CD4-positive, alpha-beta memory T cell (primary cell): ENCODE measurements at regions not wholly inside any gene's neighbourhood (a gene's known extent, or its start where the extent isn't known, plus 50 kb on each side); places are given as distances from the start of the nearest gene placed in this dataset.

Experiments used
- CTCF ChIA-PET: fragments of 350-600 bp; sonication (Branson Sonifier 250); formaldehyde crosslinking; loops from one replicate; lab custom pipeline; 2021; ENCODE audit warnings: inconsistent platforms; ENCODE audit not compliant: partially characterized antibody; lab: Charles Lee
- POLR2A ChIA-PET: fragments of 350-600 bp; sonication (Branson Sonifier 250); formaldehyde crosslinking; loops from one replicate; lab custom pipeline; 2021; ENCODE audit not compliant: partially characterized antibody; lab: Charles Lee
- DNase-seq, 5 donors: peaks; one replicate each; pipeline versions ENCODE4 v3.0.0 to v3.0.0-alpha.2; 2020 to 2022; ENCODE audit warnings: mixed read lengths in 1 of 5
- H3K27ac ChIP-seq: one replicate; pipeline ENCODE4 v1.7.0; 2013; ENCODE audit warnings: low read depth, low read length
- H3K27me3 ChIP-seq: 2 replicates; pipeline ENCODE4 v1.7.0; 2013; ENCODE audit warnings: mild to moderate bottlenecking, low read length, moderate library complexity; ENCODE audit not compliant: insufficient read depth
- H3K36me3 ChIP-seq: 2 replicates; pipeline ENCODE4 v1.7.0; 2013; ENCODE audit warnings: mild to moderate bottlenecking, low read length, moderate library complexity; ENCODE audit not compliant: insufficient read depth
- H3K4me1 ChIP-seq: 2 replicates; pipeline ENCODE4 v1.7.0; 2013; ENCODE audit warnings: mild to moderate bottlenecking, low read length, moderate library complexity; ENCODE audit not compliant: insufficient read depth
- H3K4me3 ChIP-seq, 2 donors: one replicate each; pipeline ENCODE4 v1.7.0; 2013; ENCODE audit warnings: low read length in 2 of 2, mild to moderate bottlenecking in 1 of 2
- H3K9me3 ChIP-seq, 2 donors: one replicate each; pipeline ENCODE4 v1.7.0; 2013; ENCODE audit warnings: low read length in 2 of 2, control low read depth in 1 of 2; ENCODE audit not compliant: control insufficient read depth in 1 of 2
- H3K27ac Mint-ChIP-seq, 7 donors: one replicate each; pipeline ENCODE4 v1.8.0; 2020 to 2021; ENCODE audit warnings: mixed read lengths in 7 of 7, mild to moderate bottlenecking in 6 of 7, inconsistent platforms in 3 of 7, moderate library complexity in 3 of 7
- H3K27me3 Mint-ChIP-seq, 2 donors: one replicate each; pipeline ENCODE4 v1.8.0; 2020 to 2021; ENCODE audit warnings: mixed read lengths in 2 of 2
- H3K36me3 Mint-ChIP-seq, 2 donors: one replicate each; pipeline ENCODE4 v1.8.0; 2020 to 2021; ENCODE audit warnings: mixed read lengths in 2 of 2, inconsistent platforms in 1 of 2, mild to moderate bottlenecking in 1 of 2
- H3K4me1 Mint-ChIP-seq, 4 donors: one replicate each; pipeline ENCODE4 v1.8.0; 2020 to 2021; ENCODE audit warnings: mixed read lengths in 4 of 4, mild to moderate bottlenecking in 1 of 4
- H3K4me3 Mint-ChIP-seq, 8 donors: one replicate each; pipeline ENCODE4 v1.8.0; 2020 to 2021; ENCODE audit warnings: mixed read lengths in 8 of 8, mild to moderate bottlenecking in 7 of 8, moderate library complexity in 6 of 8, inconsistent platforms in 3 of 8
- H3K9me3 Mint-ChIP-seq, 8 donors: one replicate each; pipeline ENCODE4 v1.8.0; 2020 to 2021; ENCODE audit warnings: mixed read lengths in 8 of 8, mild to moderate bottlenecking in 5 of 8, inconsistent platforms in 3 of 8, moderate library complexity in 1 of 8
- intact Hi-C: fragments of 100-400 bp; cut with micrococcal nuclease; formaldehyde crosslinking; loops from one replicate; pipeline ENCODE4 v1.15.1; 2023

- Histone ChIP-seq H3K9me3 (no peaks in the 10 kb centered on the region), H3K4me1 (no peaks in the 10 kb centered on the region), H3K4me3 (no peak overlapping the region), H3K27me3 (no peaks in the 10 kb centered on the region), H3K27ac (no peak overlapping the region), H3K36me3 (no peaks in the 10 kb centered on the region)
- H3K27me3 Mint-ChIP-seq: peaks cover 1 to 2% of the 10 kb centered on the region in 2 donors
- intact Hi-C loops: loop anchor here (10.0 kb wide), 1 partner anchor 575 kb away; no protein-coding TSS in a partner anchor
- POLR2A ChIA-PET: no interaction called here
- peaks cover 0 to 5% (median 0%) of the 10 kb centered on the region in 8 donors for H3K9me3 Mint-ChIP-seq
- DNase-seq: no peak
- no peak overlapping the region for H3K27ac Mint-ChIP-seq
- no peaks in the 10 kb centered on the region for H3K4me1 Mint-ChIP-seq
- CTCF ChIA-PET: no interaction called here
- no peak overlapping the region for H3K4me3 Mint-ChIP-seq
- no peaks in the 10 kb centered on the region for H3K36me3 Mint-ChIP-seq
Measured at GRCh38 chr9:109579191-109579948, 81.3 kb upstream of the PTPN3 start.

- intact Hi-C loops: no loop called here
- peaks cover 2% of the 10 kb centered on the region in 2 donors for H3K27me3 Mint-ChIP-seq
- H3K27ac Mint-ChIP-seq: no peak overlapping the region
- Histone ChIP-seq H3K27ac (no peak overlapping the region), H3K36me3 (no peaks in the 10 kb centered on the region), H3K4me1 (no peaks in the 10 kb centered on the region), H3K9me3 (no peaks in the 10 kb centered on the region), H3K27me3 (no peaks in the 10 kb centered on the region), H3K4me3 (no peak overlapping the region)
- ChIA-PET CTCF (no interaction called here), POLR2A (no interaction called here)
- DNase-seq: no peak
- no peaks in the 10 kb centered on the region for H3K4me1 Mint-ChIP-seq
- no peak overlapping the region for H3K4me3 Mint-ChIP-seq
- H3K36me3 Mint-ChIP-seq: no peaks in the 10 kb centered on the region
- H3K9me3 Mint-ChIP-seq: peaks cover 0 to 5% (median 0%) of the 10 kb centered on the region in 8 donors
Measured at GRCh38 chr9:109582386-109582785, 84.3 kb upstream of the PTPN3 start.

DNA sequence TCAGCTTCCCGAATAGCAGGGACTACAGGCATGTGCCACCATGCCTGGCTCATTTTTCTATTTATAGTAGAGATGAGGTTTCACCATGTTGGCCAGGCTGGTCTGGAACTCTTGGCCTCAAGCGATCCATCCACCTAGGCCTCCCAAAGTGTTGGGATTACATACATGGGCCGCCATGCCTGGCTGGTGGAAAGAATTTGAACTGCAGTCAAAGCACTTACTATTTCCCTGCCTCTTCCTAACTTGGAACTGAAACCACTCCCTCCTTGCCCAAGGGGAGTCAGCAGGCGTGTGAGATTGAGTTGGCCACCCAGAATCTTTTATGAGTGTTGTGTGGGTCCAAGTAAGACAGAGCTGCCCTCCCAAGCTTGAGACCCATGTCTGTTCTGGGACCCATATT lies 86.1 kb upstream of the PTPN3 start:
- Mint-ChIP-seq H3K4me1 (no peaks in the 10 kb centered on the region), H3K27me3 (peaks cover 2 to 3% of the 10 kb centered on the region in 2 donors), H3K27ac (no peak overlapping the region), H3K36me3 (no peaks in the 10 kb centered on the region), H3K4me3 (no peak overlapping the region), H3K9me3 (peaks cover 0 to 5% (median 0%) of the 10 kb centered on the region in 8 donors)
- no peak for DNase-seq
- Histone ChIP-seq H3K4me1 (no peaks in the 10 kb centered on the region), H3K36me3 (no peaks in the 10 kb centered on the region), H3K27ac (no peak overlapping the region), H3K4me3 (no peak overlapping the region), H3K9me3 (no peaks in the 10 kb centered on the region), H3K27me3 (no peaks in the 10 kb centered on the region)
- ChIA-PET POLR2A (no interaction called here), CTCF (no interaction called here)
- intact Hi-C loops: no loop called here

GRCh38 chr9:109585796-109586195 lies 87.7 kb upstream of the PTPN3 start:
- H3K4me3 ChIP-seq: no peak overlapping the region
- POLR2A ChIA-PET: no interaction called here
- Mint-ChIP-seq H3K27me3 (peaks cover 2 to 3% of the 10 kb centered on the region in 2 donors), H3K27ac (no peak overlapping the region), H3K36me3 (no peaks in the 10 kb centered on the region), H3K4me3 (no peak overlapping the region), H3K9me3 (peaks cover 0 to 5% (median 0%) of the 10 kb centered on the region in 8 donors), H3K4me1 (no peaks in the 10 kb centered on the region)
- CTCF ChIA-PET: no interaction called here
- no peaks in the 10 kb centered on the region for H3K9me3 ChIP-seq
- no peak overlapping the region for H3K27ac ChIP-seq
- intact Hi-C loops: no loop called here
- H3K27me3 ChIP-seq: no peaks in the 10 kb centered on the region
- no peaks in the 10 kb centered on the region for H3K36me3 ChIP-seq
- H3K4me1 ChIP-seq: no peaks in the 10 kb centered on the region
- DNase-seq: no peak

- Mint-ChIP-seq H3K36me3 (no peaks in the 10 kb centered on the region), H3K27ac (no peak overlapping the region), H3K9me3 (peaks cover 0 to 5% (median 0%) of the 10 kb centered on the region in 8 donors), H3K4me3 (no peak overlapping the region), H3K4me1 (no peaks in the 10 kb centered on the region), H3K27me3 (peaks cover 2% of the 10 kb centered on the region in 2 donors)
- ChIA-PET POLR2A (no interaction called here), CTCF (no interaction called here)
- DNase-seq: no peak
- no peaks in the 10 kb centered on the region for H3K4me1 ChIP-seq
- H3K9me3 ChIP-seq: no peaks in the 10 kb centered on the region
- no peak overlapping the region for H3K4me3 ChIP-seq
- intact Hi-C loops: no loop called here
- no peaks in the 10 kb centered on the region for H3K27me3 ChIP-seq
- no peak overlapping the region for H3K27ac ChIP-seq
- no peaks in the 10 kb centered on the region for H3K36me3 ChIP-seq
Measured at GRCh38 chr9:109586993-109587392, 88.9 kb upstream of the PTPN3 start.

DNA sequence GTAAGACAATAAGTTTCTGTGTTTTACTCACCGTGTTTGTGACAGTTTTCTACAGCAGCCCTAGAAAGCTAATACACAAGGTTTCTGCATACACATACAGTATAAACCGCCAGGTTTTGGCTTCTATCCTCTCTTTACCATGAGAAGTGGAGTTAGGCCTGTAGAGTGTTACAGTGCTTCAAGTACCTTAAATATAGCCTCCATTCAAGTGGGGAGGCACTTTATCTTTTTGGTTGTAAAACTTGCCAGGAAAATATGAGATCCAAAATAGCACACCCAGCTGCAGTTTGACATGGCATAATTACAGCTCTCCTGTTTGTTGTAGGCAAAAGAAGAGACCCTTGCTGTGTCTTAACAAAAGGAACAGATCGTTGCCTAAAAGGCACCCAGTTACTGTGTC lies 90.3 kb upstream of the PTPN3 start:
- intact Hi-C loops: no loop called here
- Histone ChIP-seq H3K27ac (no peak overlapping the region), H3K9me3 (no peaks in the 10 kb centered on the region), H3K36me3 (no peaks in the 10 kb centered on the region), H3K4me3 (no peak overlapping the region), H3K4me1 (no peaks in the 10 kb centered on the region), H3K27me3 (no peaks in the 10 kb centered on the region)
- ChIA-PET CTCF (no interaction called here), POLR2A (no interaction called here)
- Mint-ChIP-seq H3K4me1 (no peaks in the 10 kb centered on the region), H3K36me3 (no peaks in the 10 kb centered on the region), H3K27me3 (peaks cover 2 to 8% of the 10 kb centered on the region in 2 donors), H3K4me3 (no peak overlapping the region), H3K27ac (no peak overlapping the region), H3K9me3 (peaks cover 0 to 5% (median 0%) of the 10 kb centered on the region in 8 donors)
- DNase-seq: no peak

GRCh38 chr9:109590966-109591365 lies 92.9 kb upstream of the PTPN3 start:
- ChIA-PET CTCF (no interaction called here), POLR2A (no interaction called here)
- H3K9me3 Mint-ChIP-seq: peaks cover 0 to 5% (median 0%) of the 10 kb centered on the region in 8 donors
- H3K27ac Mint-ChIP-seq: no peak overlapping the region
- H3K36me3 Mint-ChIP-seq: no peaks in the 10 kb centered on the region
- no peaks in the 10 kb centered on the region for H3K4me1 ChIP-seq
- peaks cover 0 to 9% of the 10 kb centered on the region in 2 donors for H3K27me3 Mint-ChIP-seq
- no peak for DNase-seq
- H3K27me3 ChIP-seq: no peaks in the 10 kb centered on the region
- H3K36me3 ChIP-seq: no peaks in the 10 kb centered on the region
- no peaks in the 10 kb centered on the region for H3K4me1 Mint-ChIP-seq
- H3K27ac ChIP-seq: no peak overlapping the region
- H3K4me3 ChIP-seq: no peak overlapping the region
- intact Hi-C loops: no loop called here
- no peaks in the 10 kb centered on the region for H3K9me3 ChIP-seq
- no peak overlapping the region for H3K4me3 Mint-ChIP-seq
